ENCODE measurements at regions not wholly inside any gene's neighbourhood (a gene's known extent, or its start where the extent isn't known, plus 50 kb on each side); places are given as distances from the start of the nearest gene placed in this dataset.

DNA sequence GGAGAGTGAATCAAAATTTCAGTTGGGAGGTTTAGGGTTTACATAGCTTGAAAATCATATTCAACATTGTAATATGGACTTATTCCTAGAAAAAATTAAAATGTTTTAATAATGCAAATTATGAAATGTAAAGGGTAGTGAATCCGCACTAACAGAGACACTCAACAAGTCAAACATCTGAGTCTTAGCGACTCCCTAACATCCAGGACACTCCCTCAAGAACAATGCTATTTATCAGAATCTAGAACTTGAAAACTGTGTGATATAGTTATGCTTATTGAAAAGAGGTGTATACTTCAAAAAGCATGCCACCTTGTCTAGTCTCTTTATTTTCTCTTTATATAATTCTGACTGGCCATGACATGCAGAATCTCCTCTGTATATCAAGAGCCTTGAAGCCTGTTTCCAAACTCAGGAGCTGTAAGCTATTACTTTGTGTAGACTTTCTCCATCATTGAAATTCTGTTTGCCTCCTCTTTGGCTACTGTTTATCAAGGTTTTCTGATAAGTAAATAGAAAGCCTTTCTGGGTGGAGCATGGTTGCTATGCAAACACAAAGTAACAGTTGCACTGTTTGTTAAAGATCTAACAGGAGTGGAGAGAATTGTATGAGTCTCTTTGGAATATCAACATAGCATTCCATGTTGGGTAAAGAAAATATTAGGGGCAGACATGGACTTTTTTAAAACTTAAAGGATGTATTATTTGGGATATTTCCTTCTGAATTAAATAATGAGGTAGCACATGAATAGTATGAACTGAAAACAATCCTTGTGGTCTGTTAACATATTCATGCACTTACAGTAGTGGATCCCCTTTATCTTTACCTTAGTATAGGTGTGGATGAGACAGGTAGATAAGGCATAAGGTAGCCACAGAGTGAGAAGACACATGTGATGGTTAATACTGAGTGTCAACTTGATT lies 56.4 kb upstream of the MBNL2 start:
- no peak for TF ChIP-seq EP300 (IDR thresholded peaks at IDR 0.05)
- no peak for TF ChIP-seq CTCF (IDR thresholded peaks at IDR 0.05)
- no peak for TF ChIP-seq POLR2A (IDR thresholded peaks at IDR 0.05; ENCODE audit: low read length)
- TF ChIP-seq FOXS1 (CRISPR knock-in tag; IDR thresholded peaks at IDR 0.05): no peak

Data from A549 (cell line).